ENCODE measurements at regions not wholly inside any gene's neighbourhood (a gene's known extent, or its start where the extent isn't known, plus 50 kb on each side); places are given as distances from the start of the nearest gene placed in this dataset.

GRCh38 chr11:135075740-135076139, 663.7 kb upstream of the B3GAT1 start:
- DNase-seq (ENCODE audit: low spot score): peak; percentile 63
- ATAC-seq: peak; percentile 74

GRCh38 chr11:135074397-135074998, 662.5 kb upstream of the B3GAT1 start:
- DNase-seq (ENCODE audit: low spot score) (no peak), ATAC-seq (peak; percentile 62)

GRCh38 chr11:135073870-135074269, 661.8 kb upstream of the B3GAT1 start:
- DNase-seq (ENCODE audit: low spot score): no peak
- no peak for ATAC-seq

DNA sequence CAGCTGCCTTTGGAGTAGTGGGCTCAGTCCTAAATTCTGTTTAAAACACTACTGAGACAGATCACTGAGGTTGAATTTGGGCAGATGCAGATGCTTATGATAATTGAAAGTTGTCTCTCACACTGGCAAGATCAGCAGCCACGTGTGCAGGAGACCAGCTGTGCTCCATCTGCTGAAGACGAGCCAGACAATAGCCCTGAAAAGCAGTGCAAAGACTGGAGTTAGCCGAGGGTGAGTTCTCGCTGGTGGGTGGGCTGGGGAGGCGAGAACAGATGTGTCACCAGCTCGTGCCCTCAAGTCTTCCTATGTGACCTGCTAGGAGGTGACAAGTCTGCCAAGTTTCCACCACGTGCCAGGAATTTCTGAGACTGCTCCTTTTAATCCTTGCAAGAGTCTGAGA, 661.3 kb upstream of the B3GAT1 start:
- ATAC-seq (no peak), DNase-seq (ENCODE audit: low spot score) (no peak)

DNA sequence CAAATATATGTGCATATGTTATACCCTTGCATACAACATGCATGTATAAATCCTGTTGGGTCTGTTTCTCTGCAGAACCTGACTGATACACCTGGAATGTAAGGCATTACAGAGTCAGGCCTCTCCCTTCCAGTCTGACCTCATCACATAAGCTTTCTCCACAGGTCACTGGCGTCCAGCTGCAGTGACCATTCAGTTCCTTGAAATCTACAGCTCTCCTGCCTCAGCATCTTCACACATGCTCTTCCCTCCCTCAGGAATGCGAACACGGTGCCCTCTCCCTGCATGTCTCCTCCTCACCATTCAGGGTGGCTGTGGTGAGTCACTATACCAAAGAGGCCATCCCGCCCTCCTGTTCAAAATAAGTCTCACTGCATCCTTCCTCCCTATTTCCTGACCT, 657.8 kb upstream of the B3GAT1 start:
- DNase-seq (ENCODE audit: low spot score) (no peak), ATAC-seq (no peak)

GRCh38 chr11:135069063-135069462, 657.0 kb upstream of the B3GAT1 start:
- DNase-seq (ENCODE audit: low spot score): no peak
- ATAC-seq: no peak

DNA sequence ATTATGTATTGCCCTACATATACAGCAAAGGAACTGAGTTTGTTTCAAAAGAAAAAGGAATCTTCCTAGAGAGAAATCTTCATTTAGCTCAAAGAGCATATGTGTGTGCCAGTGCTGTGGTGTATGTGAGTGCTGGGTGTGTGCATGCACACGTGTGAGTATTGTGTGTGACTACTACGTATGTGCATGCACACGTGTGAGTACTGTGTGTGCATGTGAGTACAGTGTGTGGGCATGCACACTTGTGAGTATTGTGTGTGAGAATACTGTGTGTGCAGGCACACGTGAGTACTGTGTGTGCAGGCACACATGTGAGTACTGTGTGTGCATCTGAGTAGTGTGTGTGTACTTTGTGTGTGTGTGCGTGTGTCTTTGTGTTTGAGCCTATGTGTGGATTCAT, 651.0 kb upstream of the B3GAT1 start:
- ATAC-seq: no peak

DNA sequence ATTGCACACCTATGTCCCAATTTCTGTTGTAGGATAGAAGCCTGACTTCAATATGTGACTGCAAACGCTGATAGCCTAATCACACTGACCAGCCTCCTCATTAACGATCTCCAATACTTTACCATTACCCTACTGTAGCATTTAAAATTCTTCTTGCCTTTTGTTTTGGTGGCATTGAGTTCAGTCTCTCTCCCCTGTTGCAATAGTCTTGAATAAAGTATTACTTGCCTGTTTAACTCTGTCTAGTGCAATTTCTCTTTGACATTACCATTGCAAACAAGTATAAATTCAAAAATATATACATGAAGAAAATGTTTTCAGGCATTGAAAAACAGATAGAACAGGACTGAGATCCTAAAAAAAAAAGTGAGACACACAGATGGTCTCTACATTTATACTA, 649.1 kb upstream of the B3GAT1 start:
- ATAC-seq (no peak), DNase-seq (ENCODE audit: low spot score) (no peak)

More for the DNA sequence above, 651.0 kb upstream of the B3GAT1 start:
- DNase-seq (ENCODE audit: low spot score): no peak

GRCh38 chr11:135046986-135047385, 634.9 kb upstream of the B3GAT1 start:
- DNase-seq (ENCODE audit: low spot score) (no peak), ATAC-seq (no peak)

DNA sequence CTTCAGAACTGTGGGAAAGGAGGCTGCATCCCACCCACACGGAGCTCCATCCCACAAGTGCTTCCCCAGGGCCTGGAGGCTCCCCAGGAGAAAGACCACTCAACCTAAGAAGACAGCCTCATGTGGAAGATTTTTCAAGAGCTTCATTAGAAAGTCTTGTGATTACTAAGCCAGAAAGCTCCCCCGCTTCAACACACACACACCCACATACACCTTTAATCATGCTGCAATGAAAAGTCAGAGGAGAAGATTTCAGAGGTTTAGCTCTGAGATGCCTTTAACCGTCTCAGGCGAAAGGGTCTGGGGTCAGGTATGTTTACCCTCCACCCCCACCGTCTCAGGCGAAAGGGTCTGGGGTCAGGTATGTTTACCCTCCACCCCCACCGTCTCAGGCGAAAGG, 634.5 kb upstream of the B3GAT1 start:
- ATAC-seq (no peak), DNase-seq (ENCODE audit: low spot score) (no peak)

GRCh38 chr11:135043434-135043833, 631.4 kb upstream of the B3GAT1 start:
- ATAC-seq: no peak
- DNase-seq (ENCODE audit: low spot score): no peak

- DNase-seq (ENCODE audit: low spot score): no peak
- ATAC-seq: no peak
Measured at GRCh38 chr11:135037828-135038227, 625.8 kb upstream of the B3GAT1 start.

GRCh38 chr11:135036488-135037297, 624.7 kb upstream of the B3GAT1 start:
- ATAC-seq: no peak
- DNase-seq (ENCODE audit: low spot score): no peak

DNA sequence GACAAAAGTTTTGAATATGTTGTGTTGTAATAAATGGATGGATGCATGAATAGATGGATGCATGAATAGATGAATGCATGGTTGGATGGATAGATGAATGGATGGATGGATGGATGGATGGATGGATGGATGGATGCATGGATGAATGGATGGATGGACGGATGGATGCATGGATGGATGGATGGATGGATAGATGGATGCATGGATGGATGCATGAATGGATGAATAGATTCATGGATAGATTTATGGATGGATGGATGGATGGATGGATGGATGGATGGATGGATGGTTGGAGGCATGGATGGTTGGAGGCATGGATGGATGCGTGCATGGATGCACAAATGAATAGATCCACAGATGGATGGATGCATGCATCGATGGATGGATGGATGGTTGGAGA, 623.2 kb upstream of the B3GAT1 start:
- DNase-seq (ENCODE audit: low spot score) (no peak), ATAC-seq (no peak)

DNA sequence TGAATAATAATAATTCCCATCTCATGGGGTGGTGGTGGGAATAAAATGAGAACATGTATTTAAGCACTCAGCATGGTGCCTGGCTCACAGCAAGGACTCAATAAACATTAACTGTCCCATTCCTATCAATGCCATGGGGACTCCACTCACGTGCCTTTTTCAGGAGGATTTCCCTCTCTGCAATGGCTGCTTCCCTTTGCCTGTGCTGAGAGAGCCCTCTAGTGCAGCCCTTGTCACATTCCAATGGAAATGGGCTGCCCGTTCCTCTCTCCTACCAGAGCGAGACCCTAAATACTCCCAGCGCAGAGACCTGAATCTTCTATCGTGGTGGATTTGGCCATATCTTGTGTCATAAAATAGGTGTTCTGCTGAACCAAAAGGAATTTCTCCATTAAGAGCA, 621.5 kb upstream of the B3GAT1 start:
- DNase-seq (ENCODE audit: low spot score) (no peak), ATAC-seq (peak; percentile 58)

DNA sequence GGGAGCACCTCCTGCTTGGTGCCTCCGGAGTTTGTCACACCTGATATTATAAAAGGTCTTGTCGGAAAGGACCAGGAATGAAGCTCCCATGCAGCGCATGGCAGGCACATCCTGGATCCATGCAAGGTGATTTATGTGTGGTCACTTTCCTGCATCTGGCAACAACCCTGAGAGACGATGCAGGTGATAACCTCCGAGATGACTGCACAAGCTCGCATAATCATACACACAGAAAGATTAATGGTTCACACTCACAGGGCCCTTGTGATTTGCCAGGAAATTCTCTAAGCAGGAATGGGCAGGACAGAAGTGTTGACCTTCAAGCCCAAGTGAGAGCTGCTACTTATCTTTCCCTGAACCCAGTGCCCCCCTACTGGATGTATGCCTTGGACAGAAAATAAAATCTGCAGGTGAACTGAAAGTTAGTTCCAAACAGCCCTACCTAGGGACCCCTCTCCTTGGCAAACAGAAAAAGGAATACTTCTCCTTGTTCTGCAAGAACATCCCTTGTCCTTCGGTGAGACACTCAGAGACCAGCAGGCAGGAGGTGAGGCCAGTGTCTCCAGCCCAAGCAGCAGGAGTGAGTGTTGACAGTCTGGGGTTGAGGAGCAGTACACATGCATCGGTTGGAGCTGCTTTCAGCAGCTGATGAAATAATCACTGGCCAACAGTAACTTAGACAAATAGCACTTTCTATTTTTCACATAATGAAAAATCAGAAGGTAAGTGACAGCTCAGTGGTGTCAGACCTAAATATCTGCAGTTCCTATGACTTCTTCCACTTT, 619.4 kb upstream of the B3GAT1 start:
- ATAC-seq (no peak), DNase-seq (ENCODE audit: low spot score) (no peak)

DNA sequence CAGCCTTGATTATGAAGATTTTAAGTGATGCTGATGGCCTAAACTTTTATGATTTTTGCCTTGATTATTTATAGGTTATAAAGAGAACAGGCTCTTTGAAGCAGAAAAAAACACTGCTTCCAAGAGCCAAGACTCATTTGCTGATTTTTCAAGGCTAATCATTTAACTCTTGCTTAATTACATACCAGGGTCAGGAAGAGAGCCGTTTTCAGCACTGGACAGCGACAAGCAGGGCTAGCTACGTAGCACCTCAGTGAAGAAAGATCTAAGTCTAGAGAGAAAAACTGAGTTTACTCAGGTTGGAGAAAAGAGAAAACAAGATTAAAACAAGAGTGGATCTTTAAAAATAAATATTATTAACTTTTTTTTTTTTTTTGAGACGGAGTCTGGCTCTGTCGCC, 615.4 kb upstream of the B3GAT1 start:
- DNase-seq (ENCODE audit: low spot score): no peak

GRCh38 chr11:135023499-135023898, 611.5 kb upstream of the B3GAT1 start:
- ATAC-seq: no peak
- DNase-seq (ENCODE audit: low spot score): no peak

More for the DNA sequence above, 615.4 kb upstream of the B3GAT1 start:
- ATAC-seq: peak; percentile 71

- DNase-seq (ENCODE audit: low spot score) (no peak), ATAC-seq (no peak)
Measured at GRCh38 chr11:135022454-135022853, 610.4 kb upstream of the B3GAT1 start.

DNA sequence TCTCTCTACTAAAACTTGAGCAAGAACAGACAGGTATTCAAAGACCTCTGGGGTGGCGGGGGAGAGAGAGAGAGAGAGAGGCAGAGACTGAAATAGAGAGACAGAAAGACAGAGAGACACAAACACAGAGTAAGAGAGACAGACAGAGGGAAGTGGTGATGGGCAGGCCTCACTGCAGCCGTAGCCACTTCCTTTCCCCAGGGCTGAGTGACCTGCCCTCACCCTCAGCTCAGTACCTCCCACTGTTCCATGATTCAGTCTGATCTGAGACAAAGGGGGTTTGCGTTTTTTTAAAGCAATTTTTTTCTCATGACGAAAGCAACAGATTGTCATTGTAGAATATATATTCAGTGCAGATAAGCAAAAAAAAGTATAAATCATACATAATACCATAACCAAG, 607.9 kb upstream of the B3GAT1 start:
- peak; percentile 57 for ATAC-seq
- no peak for DNase-seq (ENCODE audit: low spot score)

GRCh38 chr11:135019343-135019871, 607.4 kb upstream of the B3GAT1 start:
- DNase-seq (ENCODE audit: low spot score) (no peak), ATAC-seq (no peak)

- no peak for DNase-seq (ENCODE audit: low spot score)
- no peak for ATAC-seq
Measured at GRCh38 chr11:135017296-135017695, 605.3 kb upstream of the B3GAT1 start.

Data from left lobe of liver (tissue), 2 donors.